ENCODE measurements at regions not wholly inside any gene's neighbourhood (a gene's known extent, or its start where the extent isn't known, plus 50 kb on each side); places are given as distances from the start of the nearest gene placed in this dataset.

- TF ChIP-seq POLR2A (IDR thresholded peaks at IDR 0.05) (no peak), CTCF (IDR thresholded peaks at IDR 0.05) (no peak)
Measured at GRCh38 chr6:3603340-3604130, 146.7 kb upstream of the SLC22A23 start.

Data from gastroesophageal sphincter (tissue), 3 donors.